ENCODE measurements at regions not wholly inside any gene's neighbourhood (a gene's known extent, or its start where the extent isn't known, plus 50 kb on each side); places are given as distances from the start of the nearest gene placed in this dataset.

DNA sequence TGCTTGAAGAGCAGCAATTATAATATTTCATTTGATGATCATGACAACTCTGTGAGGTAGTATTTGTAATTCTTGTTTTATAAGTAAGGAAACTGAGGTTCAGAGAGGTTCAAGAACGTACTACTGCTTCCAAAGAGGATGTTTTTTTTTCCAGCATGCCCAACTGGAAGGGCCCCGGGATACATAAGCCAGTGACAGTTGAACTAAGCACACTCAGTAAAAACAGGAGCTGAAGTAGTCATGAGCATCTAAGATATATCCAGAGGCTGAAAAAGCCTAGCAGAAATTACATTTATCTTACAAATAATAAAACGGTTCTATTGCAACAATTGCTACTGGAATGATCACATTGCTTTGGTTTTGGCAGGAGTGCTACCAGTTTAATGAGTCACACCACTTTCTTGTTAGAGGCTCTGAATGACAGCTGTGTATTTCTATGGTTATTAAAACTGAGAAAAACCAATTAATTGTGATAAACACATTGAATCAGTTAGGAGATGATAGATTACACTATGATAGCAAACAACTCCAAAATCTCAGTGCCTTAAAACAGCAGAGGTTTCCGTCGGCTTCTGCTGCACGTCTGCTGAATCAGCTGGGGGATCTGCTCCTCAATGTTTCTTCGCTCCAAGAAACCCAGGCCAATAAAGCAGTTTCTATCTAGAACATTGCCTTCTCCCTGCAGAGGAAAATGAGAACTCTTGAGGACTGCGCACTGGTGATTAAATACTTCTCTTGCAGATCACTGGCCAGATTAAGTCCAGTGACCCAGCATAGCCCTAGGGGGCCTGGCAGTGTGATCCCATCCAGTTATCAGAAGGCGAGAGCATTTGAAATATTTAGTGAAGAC lies 522.7 kb downstream of the PLPP3 start:
- ChIA-PET CTCF (interaction anchor here (1.1 kb wide), 1 partner anchor 11 kb away, joined by 4 read pairs; no protein-coding TSS in a partner anchor), POLR2A (no interaction called here)
- TF ChIP-seq, protein P1, sequence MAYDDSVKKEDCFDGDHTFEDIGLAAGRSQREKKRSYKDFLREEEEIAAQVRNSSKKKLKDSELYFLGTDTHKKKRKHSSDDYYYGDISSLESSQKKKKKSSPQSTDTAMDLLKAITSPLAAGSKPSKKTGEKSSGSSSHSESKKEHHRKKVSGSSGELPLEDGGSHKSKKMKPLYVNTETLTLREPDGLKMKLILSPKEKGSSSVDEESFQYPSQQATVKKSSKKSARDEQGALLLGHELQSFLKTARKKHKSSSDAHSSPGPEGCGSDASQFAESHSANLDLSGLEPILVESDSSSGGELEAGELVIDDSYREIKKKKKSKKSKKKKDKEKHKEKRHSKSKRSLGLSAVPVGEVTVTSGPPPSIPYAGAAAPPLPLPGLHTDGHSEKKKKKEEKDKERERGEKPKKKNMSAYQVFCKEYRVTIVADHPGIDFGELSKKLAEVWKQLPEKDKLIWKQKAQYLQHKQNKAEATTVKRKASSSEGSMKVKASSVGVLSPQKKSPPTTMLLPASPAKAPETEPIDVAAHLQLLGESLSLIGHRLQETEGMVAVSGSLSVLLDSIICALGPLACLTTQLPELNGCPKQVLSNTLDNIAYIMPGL (CRISPR knock-in tag; IDR thresholded peaks at IDR 0.05; ENCODE audit: borderline replicate concordance) = no peak
- TF ChIP-seq FOSB (CRISPR knock-in tag; IDR thresholded peaks at IDR 0.05) (no peak), JUN (IDR thresholded peaks at IDR 0.05) (no peak), NPAS2 (CRISPR knock-in tag; IDR thresholded peaks at IDR 0.05; ENCODE audit: borderline replicate concordance) (no peak), CBX2 (IDR thresholded peaks at IDR 0.05; ENCODE audit: borderline replicate concordance, low read depth) (no peak), MYC (IDR thresholded peaks at IDR 0.05; ENCODE audit: borderline replicate concordance, low read length) (no peak), TFCP2L1 (CRISPR knock-in tag; IDR thresholded peaks at IDR 0.05) (no peak), RFX5 (IDR thresholded peaks at IDR 0.05) (no peak), HOXA7 (CRISPR knock-in tag; IDR thresholded peaks at IDR 0.05) (no peak), ZC3H11A (IDR thresholded peaks at IDR 0.05) (no peak), BHLHE40 (IDR thresholded peaks at IDR 0.05; ENCODE audit: low read depth, low read length) (no peak), CHD2 (IDR thresholded peaks at IDR 0.05; ENCODE audit: low read length, partially characterized antibody) (no peak), EHMT2 (IDR thresholded peaks at IDR 0.05; ENCODE audit: low read depth) (no peak), FOXS1 (CRISPR knock-in tag; IDR thresholded peaks at IDR 0.05) (no peak), HEYL (CRISPR knock-in tag; IDR thresholded peaks at IDR 0.05) (no peak)
- TF ChIP-seq, protein P2, sequence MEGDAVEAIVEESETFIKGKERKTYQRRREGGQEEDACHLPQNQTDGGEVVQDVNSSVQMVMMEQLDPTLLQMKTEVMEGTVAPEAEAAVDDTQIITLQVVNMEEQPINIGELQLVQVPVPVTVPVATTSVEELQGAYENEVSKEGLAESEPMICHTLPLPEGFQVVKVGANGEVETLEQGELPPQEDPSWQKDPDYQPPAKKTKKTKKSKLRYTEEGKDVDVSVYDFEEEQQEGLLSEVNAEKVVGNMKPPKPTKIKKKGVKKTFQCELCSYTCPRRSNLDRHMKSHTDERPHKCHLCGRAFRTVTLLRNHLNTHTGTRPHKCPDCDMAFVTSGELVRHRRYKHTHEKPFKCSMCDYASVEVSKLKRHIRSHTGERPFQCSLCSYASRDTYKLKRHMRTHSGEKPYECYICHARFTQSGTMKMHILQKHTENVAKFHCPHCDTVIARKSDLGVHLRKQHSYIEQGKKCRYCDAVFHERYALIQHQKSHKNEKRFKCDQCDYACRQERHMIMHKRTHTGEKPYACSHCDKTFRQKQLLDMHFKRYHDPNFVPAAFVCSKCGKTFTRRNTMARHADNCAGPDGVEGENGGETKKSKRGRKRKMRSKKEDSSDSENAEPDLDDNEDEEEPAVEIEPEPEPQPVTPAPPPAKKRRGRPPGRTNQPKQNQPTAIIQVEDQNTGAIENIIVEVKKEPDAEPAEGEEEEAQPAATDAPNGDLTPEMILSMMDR (IDR thresholded peaks at IDR 0.05) = no peak
- TF ChIP-seq, protein P3, sequence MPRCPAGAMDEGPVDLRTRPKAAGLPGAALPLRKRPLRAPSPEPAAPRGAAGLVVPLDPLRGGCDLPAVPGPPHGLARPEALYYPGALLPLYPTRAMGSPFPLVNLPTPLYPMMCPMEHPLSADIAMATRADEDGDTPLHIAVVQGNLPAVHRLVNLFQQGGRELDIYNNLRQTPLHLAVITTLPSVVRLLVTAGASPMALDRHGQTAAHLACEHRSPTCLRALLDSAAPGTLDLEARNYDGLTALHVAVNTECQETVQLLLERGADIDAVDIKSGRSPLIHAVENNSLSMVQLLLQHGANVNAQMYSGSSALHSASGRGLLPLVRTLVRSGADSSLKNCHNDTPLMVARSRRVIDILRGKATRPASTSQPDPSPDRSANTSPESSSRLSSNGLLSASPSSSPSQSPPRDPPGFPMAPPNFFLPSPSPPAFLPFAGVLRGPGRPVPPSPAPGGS (IDR thresholded peaks at IDR 0.05) = no peak

DNA sequence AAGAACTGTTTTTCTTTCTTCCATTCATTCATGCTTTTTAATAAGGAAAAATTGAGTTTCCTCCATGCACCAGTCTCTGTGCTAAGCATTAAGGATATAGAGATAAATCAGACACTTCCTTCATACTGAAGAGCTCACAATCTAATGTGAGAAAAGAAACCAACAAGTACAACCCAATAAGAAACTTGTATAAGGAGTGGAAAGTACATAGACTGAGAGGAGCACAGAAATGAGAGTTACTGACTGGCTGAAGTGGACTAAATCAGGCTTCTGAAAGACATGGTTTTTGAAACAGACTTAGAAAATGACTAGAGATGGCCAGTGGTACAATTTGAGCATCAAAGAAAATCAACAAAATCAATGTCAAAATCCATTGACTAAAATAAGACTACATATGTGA lies 524.4 kb downstream of the PLPP3 start:
- Histone ChIP-seq H3K9me3 (no peaks in the 10 kb centered on the region), H3K4me1 (no peaks in the 10 kb centered on the region), H3K27ac (no peak overlapping the region), H3K4me3 (no peak overlapping the region), H3K4me2 (no peak overlapping the region)
- CTCF ChIA-PET = no interaction called here
- no peak for FAIRE-seq
- ATAC-seq = no peak
- TF ChIP-seq, protein P4, sequence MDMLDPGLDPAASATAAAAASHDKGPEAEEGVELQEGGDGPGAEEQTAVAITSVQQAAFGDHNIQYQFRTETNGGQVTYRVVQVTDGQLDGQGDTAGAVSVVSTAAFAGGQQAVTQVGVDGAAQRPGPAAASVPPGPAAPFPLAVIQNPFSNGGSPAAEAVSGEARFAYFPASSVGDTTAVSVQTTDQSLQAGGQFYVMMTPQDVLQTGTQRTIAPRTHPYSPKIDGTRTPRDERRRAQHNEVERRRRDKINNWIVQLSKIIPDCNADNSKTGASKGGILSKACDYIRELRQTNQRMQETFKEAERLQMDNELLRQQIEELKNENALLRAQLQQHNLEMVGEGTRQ (IDR thresholded peaks at IDR 0.05) = no peak
- no peak for TF ChIP-seq SREBF2 (IDR thresholded peaks at IDR 0.05)
- no peak for DNase-seq (ENCODE audit: low read depth in 1 of 2, low spot score in 1 of 2)
- POLR2A ChIA-PET = no interaction called here

More for the DNA sequence above, 522.7 kb downstream of the PLPP3 start:
- Histone ChIP-seq H3K4me1 (no peaks in the 10 kb centered on the region), H3K4me3 (no peak overlapping the region), H3K9me3 (no peaks in the 10 kb centered on the region), H3K27ac (no peak overlapping the region), H3K4me2 (no peak overlapping the region)
- ATAC-seq = no peak
- FAIRE-seq = no peak
- DNase-seq (ENCODE audit: low read depth in 1 of 2, low spot score in 1 of 2) = no peak
- WGBS (ENCODE audit: missing lambda C conversion rate) = 80% methylated on average over 8 of the region's 9 CpGs
